B cell (primary cell): ENCODE measurements at regions not wholly inside any gene's neighbourhood (a gene's known extent, or its start where the extent isn't known, plus 50 kb on each side); places are given as distances from the start of the nearest gene placed in this dataset.

ENCODE experiments used
- ATAC-seq: fragments of 200-7000 bp; cut with Tn5 transposase; one replicate; pipeline ENCODE4 v1.10.0; 2021; ENCODE audit warnings: low read depth, mild to moderate bottlenecking, moderate number of reproducible peaks, moderate library complexity
- CTCF ChIA-PET: fragments of 350-600 bp; sonication (Branson Sonifier 250); formaldehyde crosslinking; loops from one replicate; lab custom pipeline; 2021; ENCODE audit warnings: antibody characterized with exemption, inconsistent platforms; lab: Charles Lee
- POLR2A ChIA-PET: fragments of 350-600 bp; sonication (Branson Sonifier 250); formaldehyde crosslinking; loops from one replicate; lab custom pipeline; 2021; ENCODE audit warnings: antibody characterized with exemption; lab: Charles Lee
- DNase-seq: peaks from one replicate; pipeline ENCODE4 v3.0.0; 2013
- H2AFZ ChIP-seq: 2 replicates; pipeline ENCODE4 v1.6.1; 2012; ENCODE audit warnings: mild to moderate bottlenecking, low read depth, low read length; ENCODE audit not compliant: insufficient read depth, poor library complexity, severe bottlenecking
- H3K27ac ChIP-seq, 2 donors: 1 replicate in 1 of 2; 2 replicates in 1 of 2; pipeline ENCODE4 v1.5.1; 2012 to 2013; ENCODE audit warnings: low read length in 2 of 2, mild to moderate bottlenecking in 2 of 2, moderate library complexity in 1 of 2
- H3K27me3 ChIP-seq, 4 experiments: fragments of 200-600 bp in 1 of 4; sonication (generic) in 1 of 4; replicated peaks in 1 of 4; 1 replicate in 2 of 4; 2 replicates in 2 of 4; pipeline versions ENCODE4 v1.6.1 to v1.7.0; 2013 to 2016; ENCODE audit warnings: low read length in 3 of 4, mild to moderate bottlenecking in 2 of 4, mixed read lengths in 1 of 4, moderate library complexity in 1 of 4; ENCODE audit not compliant: insufficient read depth in 4 of 4, control insufficient read depth in 3 of 4; ENCODE audit errors: control extremely low read depth in 1 of 4
- H3K36me3 ChIP-seq, 2 experiments: replicated peaks in 1 of 2; 1 replicate in 1 of 2; 2 replicates in 1 of 2; pipeline versions ENCODE4 v1.6.1 to v1.7.1; 2013; ENCODE audit warnings: low read length in 1 of 2; ENCODE audit not compliant: insufficient read depth in 2 of 2, control insufficient read depth in 1 of 2; ENCODE audit errors: control extremely low read depth in 1 of 2, extremely low read depth in 1 of 2
- H3K4me1 ChIP-seq, 2 donors: fragments of 200-600 bp in 1 of 2; sonication (generic) in 1 of 2; 1 replicate in 1 of 2; 2 replicates in 1 of 2; pipeline versions ENCODE4 v1.5.1 to v1.6.1; 2013 to 2017; ENCODE audit warnings: low read length in 2 of 2; ENCODE audit not compliant: control insufficient read depth in 2 of 2, insufficient read depth in 2 of 2
- H3K4me2 ChIP-seq: replicated peaks from 2 replicates; pipeline ENCODE3; 2012; ENCODE audit warnings: mild to moderate bottlenecking, low read depth, low read length; ENCODE audit not compliant: poor library complexity, severe bottlenecking
- H3K4me3 ChIP-seq, 5 experiments: fragments of 200-600 bp in 1 of 5; sonication (generic) in 1 of 5; 1 replicate in 3 of 5; 2 replicates in 2 of 5; pipeline versions ENCODE4 v1.5.1 to v1.7.0; 2011 to 2016; ENCODE audit warnings: low read length in 4 of 5, mild to moderate bottlenecking in 4 of 5, low read depth in 2 of 5, control low read depth in 1 of 5, moderate library complexity in 1 of 5; ENCODE audit not compliant: insufficient read depth in 1 of 5; ENCODE audit errors: control extremely low read depth in 1 of 5, extremely low read depth in 1 of 5
- H3K79me2 ChIP-seq: fragments of 200-600 bp; sonication (generic); one replicate; pipeline ENCODE4 v1.6.0; 2016; ENCODE audit warnings: low read length; ENCODE audit not compliant: control insufficient read depth, insufficient read depth
- H3K9ac ChIP-seq: fragments of 200-600 bp; sonication (generic); 2 replicates; pipeline ENCODE4 v1.6.1; 2017; ENCODE audit warnings: mild to moderate bottlenecking, low read length, moderate library complexity
- H3K9me3 ChIP-seq, 3 donors: one replicate each; pipeline versions ENCODE4 v1.6.1 to v1.7.1; 2013; ENCODE audit warnings: low read length in 2 of 3; ENCODE audit not compliant: control insufficient read depth in 2 of 3, insufficient read depth in 1 of 3; ENCODE audit errors: control extremely low read depth in 1 of 3
- H4K20me1 ChIP-seq: 2 replicates; pipeline ENCODE4 v1.6.0; 2012; ENCODE audit warnings: mild to moderate bottlenecking, low read length; ENCODE audit not compliant: insufficient read depth, control insufficient read depth, poor library complexity, severe bottlenecking
- H3K27ac Mint-ChIP-seq: one replicate; pipeline ENCODE4 v1.8.0; 2021; ENCODE audit warnings: mixed read lengths
- H3K27me3 Mint-ChIP-seq: one replicate; pipeline ENCODE4 v1.8.0; 2021; ENCODE audit warnings: mixed read lengths
- H3K4me1 Mint-ChIP-seq: one replicate; pipeline ENCODE4 v1.8.0; 2021; ENCODE audit warnings: mixed read lengths
- H3K4me3 Mint-ChIP-seq: one replicate; pipeline ENCODE4 v1.8.0; 2021; ENCODE audit warnings: mixed read lengths
- H3K9me3 Mint-ChIP-seq: one replicate; pipeline ENCODE4 v1.8.0; 2022; ENCODE audit warnings: mixed read lengths; ENCODE audit not compliant: insufficient read depth
- CTCF ChIP-seq: fragments of 200-600 bp; IDR thresholded peaks from one replicate; pipeline ENCODE4 v1.8.0; 2022; ENCODE audit warnings: antibody characterized with exemption, mild to moderate bottlenecking
- EZH2 ChIP-seq: IDR thresholded peaks from 2 replicates; pipeline ENCODE4 v1.6.1; 2012; ENCODE audit warnings: borderline replicate concordance, low read depth, mild to moderate bottlenecking, moderate library complexity, low read length; ENCODE audit not compliant: insufficient read depth, poor library complexity, severe bottlenecking
- WGBS: methylation state at CpG from one replicate; pipeline ENCODE4 v1.1.5; 2013; ENCODE audit warnings: missing lambda C conversion rate; ENCODE audit not compliant: insufficient coverage; 5-methylcytosine and 5-hydroxymethylcytosine counted together
- intact Hi-C: fragments of 100-400 bp; cut with micrococcal nuclease; formaldehyde crosslinking; loops from one replicate; pipeline ENCODE4 v1.10.0; 2022

GRCh38 chr9:117552811-117553210 is 138.0 kb upstream of the ASTN2 start:
- Histone ChIP-seq H4K20me1 (no peaks in the 10 kb centered on the region), H3K9ac (no peak overlapping the region), H3K4me2 (no peak overlapping the region), H3K27ac (no peak overlapping the region), H3K4me1 (no peaks in the 10 kb centered on the region), H3K36me3 (no peaks in the 10 kb centered on the region), H3K27me3 (no peaks in the 10 kb centered on the region), H3K4me3 (no peak overlapping the region), H3K79me2 (no peaks in the 10 kb centered on the region), H2AFZ (no peak overlapping the region), H3K9me3 (no peaks in the 10 kb centered on the region)
- Mint-ChIP-seq H3K27ac (no peak overlapping the region), H3K27me3 (peaks cover 17% of the 10 kb centered on the region), H3K4me3 (no peak overlapping the region), H3K9me3 (no peaks in the 10 kb centered on the region), H3K4me1 (no peaks in the 10 kb centered on the region)
- DNase-seq (no peak), ATAC-seq (no peak)
- WGBS = 100% methylated on average over 1 of the region's 2 CpGs
- POLR2A ChIA-PET = no interaction called here
- intact Hi-C loops = no loop called here
- CTCF ChIA-PET = no interaction called here
- TF ChIP-seq CTCF = no peak
- no peak for TF ChIP-seq EZH2

GRCh38 chr9:117551171-117551570 is 136.3 kb upstream of the ASTN2 start:
- intact Hi-C loops = no loop called here
- H3K4me1 Mint-ChIP-seq = peaks cover 3% of the 10 kb centered on the region
- ATAC-seq = no peak

More at GRCh38 chr9:117551171-117551570, 136.3 kb upstream of the ASTN2 start:
- no peaks in the 10 kb centered on the region for H3K36me3 ChIP-seq
- no peaks in the 10 kb centered on the region for H3K4me1 ChIP-seq
- no peak for DNase-seq
- Mint-ChIP-seq H3K4me3 (no peak overlapping the region), H3K27ac (no peak overlapping the region), H3K9me3 (no peaks in the 10 kb centered on the region), H3K27me3 (peaks cover 21% of the 10 kb centered on the region)
- H3K4me2 ChIP-seq = no peak overlapping the region
- no peak overlapping the region for H3K4me3 ChIP-seq
- no peaks in the 10 kb centered on the region for H3K79me2 ChIP-seq
- ChIA-PET CTCF (no interaction called here), POLR2A (no interaction called here)
- H3K9me3 ChIP-seq = no peaks in the 10 kb centered on the region
- H2AFZ ChIP-seq = no peak overlapping the region
- H3K27me3 ChIP-seq = no peaks in the 10 kb centered on the region
- H3K27ac ChIP-seq = no peak overlapping the region
- H4K20me1 ChIP-seq = no peaks in the 10 kb centered on the region
- WGBS = no CpG with 5 or more reads among the region's 2 CpGs
- no peak overlapping the region for H3K9ac ChIP-seq
- TF ChIP-seq CTCF = no peak
- no peak for TF ChIP-seq EZH2
